GM19455 (cell line): ENCODE measurements at regions not wholly inside any gene's neighbourhood (a gene's known extent, or its start where the extent isn't known, plus 50 kb on each side); places are given as distances from the start of the nearest gene placed in this dataset.

ENCODE experiments used
- ATAC-seq: cut with Tn5 transposase; IDR thresholded peaks from one replicate; pipeline ENCODE4 v1.9.1; 2021; ENCODE audit not compliant: unreplicated experiment

- no peak for ATAC-seq
Measured at GRCh38 chr12:118840399-118840798, 140.9 kb upstream of the SRRM4 start.

- no peak for ATAC-seq
Measured at GRCh38 chr12:118840878-118841277, 140.5 kb upstream of the SRRM4 start.

GRCh38 chr12:118841588-118841987 is 139.8 kb upstream of the SRRM4 start:
- ATAC-seq: no peak

- ATAC-seq: no peak
Measured at GRCh38 chr12:118842866-118843265, 138.5 kb upstream of the SRRM4 start.

GRCh38 chr12:118846416-118846815 is 134.9 kb upstream of the SRRM4 start:
- no peak for ATAC-seq

GRCh38 chr12:118850244-118850825 is 131.0 kb upstream of the SRRM4 start:
- no peak for ATAC-seq

GRCh38 chr12:118851891-118852290 is 129.4 kb upstream of the SRRM4 start:
- ATAC-seq: no peak

GRCh38 chr12:118853634-118854033 is 127.7 kb upstream of the SRRM4 start:
- no peak for ATAC-seq

GRCh38 chr12:118855858-118856257 is 125.5 kb upstream of the SRRM4 start:
- ATAC-seq: no peak

- no peak for ATAC-seq
Measured at GRCh38 chr12:118866346-118866745, 115.0 kb upstream of the SRRM4 start.

GRCh38 chr12:118870551-118870950 is 110.8 kb upstream of the SRRM4 start:
- no peak for ATAC-seq

GRCh38 chr12:118874698-118875548 is 106.4 kb upstream of the SRRM4 start:
- no peak for ATAC-seq

- ATAC-seq: no peak
Measured at GRCh38 chr12:118880720-118881493, 100.4 kb upstream of the SRRM4 start.

- ATAC-seq: no peak
Measured at GRCh38 chr12:118884226-118884625, 97.1 kb upstream of the SRRM4 start.

GRCh38 chr12:118900993-118901392 is 80.3 kb upstream of the SRRM4 start:
- no peak for ATAC-seq

- no peak for ATAC-seq
Measured at GRCh38 chr12:118908811-118909210, 72.5 kb upstream of the SRRM4 start.

- ATAC-seq: no peak
Measured at GRCh38 chr12:118912697-118913270, 68.6 kb upstream of the SRRM4 start.

GRCh38 chr12:118921761-118922160 is 59.6 kb upstream of the SRRM4 start:
- ATAC-seq: no peak

- no peak for ATAC-seq
Measured at GRCh38 chr12:118922405-118922804, 58.9 kb upstream of the SRRM4 start.

GRCh38 chr12:118925407-118925806 is 55.9 kb upstream of the SRRM4 start:
- no peak for ATAC-seq

GRCh38 chr12:118925826-118926225 is 55.5 kb upstream of the SRRM4 start:
- ATAC-seq: no peak
